ENCODE measurements at regions not wholly inside any gene's neighbourhood (a gene's known extent, or its start where the extent isn't known, plus 50 kb on each side); places are given as distances from the start of the nearest gene placed in this dataset.

DNA sequence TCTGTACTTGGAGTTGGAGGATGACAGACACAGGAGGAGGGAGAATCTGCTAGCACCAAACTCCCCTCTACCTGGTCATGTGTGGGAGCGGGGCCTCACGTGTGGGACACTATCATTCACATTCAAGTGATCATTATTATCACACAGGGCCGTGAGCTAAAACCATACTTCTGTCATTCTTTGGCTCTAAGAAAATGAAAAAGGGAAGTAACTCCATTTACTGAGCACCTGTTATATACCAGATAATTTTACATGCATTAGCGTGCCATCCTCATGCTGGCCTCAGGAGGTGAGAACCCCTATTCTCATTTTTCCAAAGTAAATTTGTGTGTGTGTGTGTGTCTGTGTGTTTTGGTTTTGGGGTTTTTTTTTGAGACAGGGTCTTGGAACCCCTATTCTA lies 150.1 kb downstream of the GLI2 start:
- no peak overlapping the region for H3K4me3 ChIP-seq (ENCODE audit: control insufficient read depth in 1 of 7, extremely low read depth in 1 of 7, insufficient read depth in 4 of 7, low read depth in 2 of 7, low read length in 6 of 7)
- peaks cover 0 to 12% (median 0%) of the 10 kb centered on the region in 4 experiments for H3K4me1 ChIP-seq (ENCODE audit: control extremely low read depth in 1 of 4, control insufficient read depth in 4 of 4, insufficient read depth in 4 of 4, low read length in 3 of 4)
- CTCF ChIA-PET, result no interaction called here
- peaks cover 0 to 8% (median 0%) of the 10 kb centered on the region in 5 experiments for H3K27me3 ChIP-seq (replicated peaks in 2 of 5; ENCODE audit: control insufficient read depth in 4 of 5, insufficient read depth in 5 of 5, low read length in 4 of 5)
- peak in 2 of 3 donors; percentile 3 to 4 for DNase-seq
- 80% methylated on average over 1 of the region's 4 CpGs for WGBS (ENCODE audit: insufficient coverage)
- H3K9me3 ChIP-seq (ENCODE audit: control extremely low read depth in 1 of 5, control insufficient read depth in 4 of 5, insufficient read depth in 2 of 5, low read depth in 1 of 5, low read length in 4 of 5), result no peaks in the 10 kb centered on the region
- H3K36me3 ChIP-seq (ENCODE audit: control insufficient read depth in 4 of 4, insufficient read depth in 4 of 4, low read length in 3 of 4), result no peaks in the 10 kb centered on the region
- POLR2A ChIA-PET, result no interaction called here
- no peak overlapping the region for H3K27ac ChIP-seq (ENCODE audit: insufficient read depth in 1 of 2, low read depth in 1 of 2, low read length in 2 of 2, poor library complexity in 1 of 2, severe bottlenecking in 2 of 2)

DNA sequence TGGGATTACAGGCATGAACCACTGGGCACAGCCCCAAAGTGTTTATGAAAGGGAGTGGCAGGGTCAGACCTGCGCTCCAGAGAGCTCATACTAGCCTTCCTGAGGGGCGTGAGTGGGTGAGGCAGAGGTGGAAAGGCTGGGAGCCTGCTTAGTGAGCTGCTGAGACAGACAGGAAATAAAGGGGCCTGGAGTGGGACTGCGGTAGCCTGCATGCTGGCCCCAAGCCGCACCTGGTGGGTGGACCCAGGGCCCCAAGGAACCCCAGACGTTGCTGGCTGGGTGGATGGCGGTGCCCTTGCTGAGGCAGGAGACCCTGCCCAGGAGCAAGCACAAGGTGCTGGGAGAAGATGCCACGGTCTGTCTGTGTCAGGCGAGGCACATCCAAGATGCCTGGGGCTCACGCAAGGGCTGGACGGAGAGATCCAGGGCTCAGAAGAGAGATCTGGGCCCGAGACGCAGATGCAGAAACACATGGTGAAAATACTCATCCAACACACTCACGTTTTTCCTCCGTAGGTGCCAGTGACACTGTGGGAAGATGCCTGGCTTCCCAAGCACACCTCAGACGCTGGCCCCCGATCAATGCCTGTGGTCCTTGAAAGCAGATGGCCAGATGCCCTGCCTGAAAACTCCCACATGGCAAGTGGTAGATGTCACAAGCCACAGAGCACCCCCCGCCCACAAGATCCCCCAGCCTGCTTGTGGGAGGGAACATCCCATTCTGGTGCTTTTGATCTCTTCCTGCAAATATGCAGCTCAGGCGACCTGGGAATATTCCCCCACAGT lies 151.1 kb downstream of the GLI2 start:
- Histone ChIP-seq H3K4me1 (ENCODE audit: control extremely low read depth in 1 of 4, control insufficient read depth in 4 of 4, insufficient read depth in 4 of 4, low read length in 3 of 4) (peaks cover 0 to 12% (median 0%) of the 10 kb centered on the region in 4 experiments), H3K27me3 (replicated peaks in 2 of 5; ENCODE audit: control insufficient read depth in 4 of 5, insufficient read depth in 5 of 5, low read length in 4 of 5) (peaks cover 0 to 5% (median 0%) of the 10 kb centered on the region in 5 experiments), H3K27ac (ENCODE audit: insufficient read depth in 1 of 2, low read depth in 1 of 2, low read length in 2 of 2, poor library complexity in 1 of 2, severe bottlenecking in 2 of 2) (no peak overlapping the region), H3K4me3 (ENCODE audit: control insufficient read depth in 1 of 7, extremely low read depth in 1 of 7, insufficient read depth in 4 of 7, low read depth in 2 of 7, low read length in 6 of 7) (no peak overlapping the region), H3K9me3 (ENCODE audit: control extremely low read depth in 1 of 5, control insufficient read depth in 4 of 5, insufficient read depth in 2 of 5, low read depth in 1 of 5, low read length in 4 of 5) (no peaks in the 10 kb centered on the region), H3K36me3 (ENCODE audit: control insufficient read depth in 4 of 4, insufficient read depth in 4 of 4, low read length in 3 of 4) (no peaks in the 10 kb centered on the region)
- ChIA-PET CTCF (no interaction called here), POLR2A (no interaction called here)
- WGBS (ENCODE audit: insufficient coverage), result 88% methylated on average over 17 of the region's 18 CpGs
- no peak for DNase-seq

DNA sequence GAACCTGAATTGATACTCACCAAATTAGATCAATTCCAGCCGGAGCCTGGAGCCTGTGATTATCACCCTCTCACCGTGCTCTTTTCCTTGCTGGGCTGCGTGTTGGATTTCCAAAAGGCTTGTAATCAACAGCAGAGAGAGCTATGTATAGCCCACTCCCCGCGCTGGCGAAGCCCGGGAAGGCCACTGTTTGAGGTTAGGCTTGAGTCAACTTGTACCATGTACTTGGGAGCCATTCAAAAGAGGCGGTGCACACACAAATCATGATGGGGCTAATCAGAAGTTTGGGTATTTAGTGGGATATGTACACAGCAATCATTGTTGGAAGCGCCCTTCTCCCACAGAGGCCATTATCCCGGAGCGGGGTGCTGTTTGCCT lies 151.6 kb downstream of the GLI2 start:
- WGBS (ENCODE audit: insufficient coverage), result 98% methylated on average over 11 of the region's 11 CpGs
- Histone ChIP-seq H3K9me3 (ENCODE audit: control extremely low read depth in 1 of 5, control insufficient read depth in 4 of 5, insufficient read depth in 2 of 5, low read depth in 1 of 5, low read length in 4 of 5) (no peaks in the 10 kb centered on the region), H3K4me3 (ENCODE audit: control insufficient read depth in 1 of 7, extremely low read depth in 1 of 7, insufficient read depth in 4 of 7, low read depth in 2 of 7, low read length in 6 of 7) (no peak overlapping the region), H3K27ac (ENCODE audit: insufficient read depth in 1 of 2, low read depth in 1 of 2, low read length in 2 of 2, poor library complexity in 1 of 2, severe bottlenecking in 2 of 2) (no peak overlapping the region), H3K4me1 (ENCODE audit: control extremely low read depth in 1 of 4, control insufficient read depth in 4 of 4, insufficient read depth in 4 of 4, low read length in 3 of 4) (peaks cover 0 to 12% (median 0%) of the 10 kb centered on the region in 4 experiments), H3K27me3 (replicated peaks in 2 of 5; ENCODE audit: control insufficient read depth in 4 of 5, insufficient read depth in 5 of 5, low read length in 4 of 5) (peaks cover 0 to 3% (median 0%) of the 10 kb centered on the region in 5 experiments), H3K36me3 (ENCODE audit: control insufficient read depth in 4 of 4, insufficient read depth in 4 of 4, low read length in 3 of 4) (no peaks in the 10 kb centered on the region)
- CTCF ChIA-PET, result no interaction called here
- no peak for DNase-seq
- POLR2A ChIA-PET, result no interaction called here

DNA sequence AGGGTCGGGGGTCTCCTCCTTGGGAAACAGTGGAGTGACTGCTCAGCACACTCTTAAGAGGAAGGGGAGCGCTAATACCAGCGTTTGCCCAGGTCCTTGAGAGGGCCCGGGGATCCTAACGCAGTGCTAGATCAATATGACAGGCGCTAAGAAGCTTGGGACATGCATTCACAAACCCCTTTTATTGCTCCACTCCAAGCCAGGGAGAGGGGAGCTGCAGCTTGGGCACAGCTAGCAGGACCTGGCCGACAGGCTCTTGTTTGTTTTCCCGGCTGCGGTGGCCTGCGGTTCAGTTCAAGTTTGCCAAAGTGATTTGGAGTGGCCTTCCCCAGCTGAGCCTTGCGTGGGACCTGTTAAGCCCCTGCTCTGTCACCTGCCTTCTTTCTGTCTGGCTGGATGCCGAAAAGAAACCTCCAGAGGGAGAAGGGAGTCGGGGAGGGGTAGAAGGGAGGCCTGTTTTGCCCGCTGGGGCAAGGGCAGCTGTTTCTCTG lies 152.1 kb downstream of the GLI2 start:
- Histone ChIP-seq H3K4me1 (ENCODE audit: control extremely low read depth in 1 of 4, control insufficient read depth in 4 of 4, insufficient read depth in 4 of 4, low read length in 3 of 4) (peaks cover 0 to 12% (median 0%) of the 10 kb centered on the region in 4 experiments), H3K27me3 (replicated peaks in 2 of 5; ENCODE audit: control insufficient read depth in 4 of 5, insufficient read depth in 5 of 5, low read length in 4 of 5) (no peaks in the 10 kb centered on the region), H3K36me3 (ENCODE audit: control insufficient read depth in 4 of 4, insufficient read depth in 4 of 4, low read length in 3 of 4) (no peaks in the 10 kb centered on the region), H3K27ac (ENCODE audit: insufficient read depth in 1 of 2, low read depth in 1 of 2, low read length in 2 of 2, poor library complexity in 1 of 2, severe bottlenecking in 2 of 2) (no peak overlapping the region), H3K9me3 (ENCODE audit: control extremely low read depth in 1 of 5, control insufficient read depth in 4 of 5, insufficient read depth in 2 of 5, low read depth in 1 of 5, low read length in 4 of 5) (no peaks in the 10 kb centered on the region), H3K4me3 (ENCODE audit: control insufficient read depth in 1 of 7, extremely low read depth in 1 of 7, insufficient read depth in 4 of 7, low read depth in 2 of 7, low read length in 6 of 7) (no peak overlapping the region)
- CTCF ChIA-PET, result no interaction called here
- DNase-seq, result no peak
- POLR2A ChIA-PET, result no interaction called here
- WGBS (ENCODE audit: insufficient coverage), result 100% methylated on average over 10 of the region's 14 CpGs

DNA sequence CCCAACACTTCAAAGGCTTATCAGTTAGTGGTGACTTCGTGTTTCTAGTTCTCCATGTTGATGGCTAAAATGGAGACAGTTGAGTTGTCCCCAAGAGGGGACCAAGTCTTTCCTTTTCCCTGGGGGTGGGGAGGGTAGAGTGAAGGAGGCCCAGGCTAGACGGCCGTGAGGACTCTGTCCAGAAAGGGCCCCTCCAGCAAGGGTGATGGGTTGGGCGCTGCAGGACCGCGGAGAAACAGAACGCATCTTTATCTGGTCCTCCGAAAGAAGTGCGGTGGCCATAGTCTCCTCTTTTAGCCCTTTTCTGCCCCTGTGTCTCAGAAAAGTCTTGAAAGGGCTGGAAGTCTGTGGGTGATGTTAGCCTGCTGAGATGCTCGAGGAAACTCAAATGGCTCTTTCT lies 153.2 kb downstream of the GLI2 start:
- H3K9me3 ChIP-seq (ENCODE audit: control extremely low read depth in 1 of 5, control insufficient read depth in 4 of 5, insufficient read depth in 2 of 5, low read depth in 1 of 5, low read length in 4 of 5), result no peaks in the 10 kb centered on the region
- no peak overlapping the region for H3K4me3 ChIP-seq (ENCODE audit: control insufficient read depth in 1 of 7, extremely low read depth in 1 of 7, insufficient read depth in 4 of 7, low read depth in 2 of 7, low read length in 6 of 7)
- H3K27ac ChIP-seq (ENCODE audit: insufficient read depth in 1 of 2, low read depth in 1 of 2, low read length in 2 of 2, poor library complexity in 1 of 2, severe bottlenecking in 2 of 2), result no peak overlapping the region
- peaks cover 0 to 12% (median 0%) of the 10 kb centered on the region in 4 experiments for H3K4me1 ChIP-seq (ENCODE audit: control extremely low read depth in 1 of 4, control insufficient read depth in 4 of 4, insufficient read depth in 4 of 4, low read length in 3 of 4)
- WGBS (ENCODE audit: insufficient coverage), result 97% methylated on average over 9 of the region's 10 CpGs
- no peak for DNase-seq
- H3K27me3 ChIP-seq (replicated peaks in 2 of 5; ENCODE audit: control insufficient read depth in 4 of 5, insufficient read depth in 5 of 5, low read length in 4 of 5), result no peaks in the 10 kb centered on the region
- CTCF ChIA-PET, result no interaction called here
- POLR2A ChIA-PET, result no interaction called here
- H3K36me3 ChIP-seq (ENCODE audit: control insufficient read depth in 4 of 4, insufficient read depth in 4 of 4, low read length in 3 of 4), result no peaks in the 10 kb centered on the region

DNA sequence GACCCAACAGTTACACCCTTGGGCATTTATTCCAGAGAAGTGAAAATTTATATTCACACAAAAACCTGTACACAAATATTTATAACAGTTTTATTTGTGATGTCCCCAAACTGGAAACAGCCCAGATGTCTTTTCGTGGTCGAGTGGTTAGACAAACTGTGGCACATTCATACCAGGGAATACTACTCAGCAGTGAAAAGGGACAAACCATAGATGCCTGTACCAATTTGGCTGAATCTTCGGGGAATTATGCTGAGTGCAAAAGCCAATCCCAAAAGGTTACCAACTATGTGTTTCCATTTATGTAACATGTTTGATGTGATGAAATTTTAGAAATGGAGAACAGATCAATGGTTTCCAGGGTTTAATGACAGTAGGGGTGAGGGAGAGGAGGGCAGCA lies 154.3 kb downstream of the GLI2 start:
- H3K36me3 ChIP-seq (ENCODE audit: control insufficient read depth in 4 of 4, insufficient read depth in 4 of 4, low read length in 3 of 4), result no peaks in the 10 kb centered on the region
- ChIA-PET CTCF (no interaction called here), POLR2A (no interaction called here)
- H3K27me3 ChIP-seq (replicated peaks in 2 of 5; ENCODE audit: control insufficient read depth in 4 of 5, insufficient read depth in 5 of 5, low read length in 4 of 5), result no peaks in the 10 kb centered on the region
- peaks cover 0 to 12% (median 0%) of the 10 kb centered on the region in 4 experiments for H3K4me1 ChIP-seq (ENCODE audit: control extremely low read depth in 1 of 4, control insufficient read depth in 4 of 4, insufficient read depth in 4 of 4, low read length in 3 of 4)
- 100% methylated on average over 2 of the region's 3 CpGs for WGBS (ENCODE audit: insufficient coverage)
- H3K9me3 ChIP-seq (ENCODE audit: control extremely low read depth in 1 of 5, control insufficient read depth in 4 of 5, insufficient read depth in 2 of 5, low read depth in 1 of 5, low read length in 4 of 5), result no peaks in the 10 kb centered on the region
- no peak for DNase-seq
- no peak overlapping the region for H3K4me3 ChIP-seq (ENCODE audit: control insufficient read depth in 1 of 7, extremely low read depth in 1 of 7, insufficient read depth in 4 of 7, low read depth in 2 of 7, low read length in 6 of 7)
- H3K27ac ChIP-seq (ENCODE audit: insufficient read depth in 1 of 2, low read depth in 1 of 2, low read length in 2 of 2, poor library complexity in 1 of 2, severe bottlenecking in 2 of 2), result no peak overlapping the region

DNA sequence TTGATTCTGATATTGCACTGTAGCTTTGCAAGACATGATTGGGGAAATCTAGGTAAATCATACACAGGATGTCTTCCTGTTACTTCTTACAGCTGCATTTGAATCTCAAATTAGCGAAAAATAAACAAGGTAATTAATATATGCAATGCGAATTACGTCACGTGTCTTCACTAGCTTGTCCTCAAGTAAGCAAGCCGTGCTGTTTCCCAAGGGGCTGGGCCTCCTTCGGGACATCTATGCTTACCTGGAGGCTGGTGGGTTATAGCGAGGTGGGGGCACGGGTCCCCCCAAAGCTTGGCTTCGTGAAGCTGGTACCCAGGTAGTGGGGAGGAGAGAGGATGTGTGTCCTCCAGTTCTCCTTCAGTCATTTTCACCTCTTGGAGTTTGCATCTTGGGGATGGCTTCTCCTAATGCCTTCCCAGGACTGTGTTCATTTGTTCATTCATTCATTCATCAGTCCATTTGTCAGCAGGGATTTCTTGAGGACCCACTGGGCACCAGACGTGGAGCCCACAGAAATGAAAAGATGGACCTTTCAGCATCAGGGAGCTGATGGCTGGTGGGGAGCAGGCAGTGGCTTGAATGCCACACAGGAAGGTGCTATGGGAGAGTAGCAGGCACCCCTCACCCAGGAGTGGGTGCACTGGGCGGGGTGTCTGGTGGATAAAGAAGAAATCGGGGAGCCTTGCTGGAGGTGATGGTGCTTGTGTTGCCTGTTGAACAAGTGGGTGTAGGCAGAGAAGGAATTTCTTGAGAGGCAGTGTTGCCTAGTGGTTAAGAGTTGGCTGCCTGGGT lies 155.1 kb downstream of the GLI2 start:
- no peak overlapping the region for H3K4me3 ChIP-seq (ENCODE audit: control insufficient read depth in 1 of 7, extremely low read depth in 1 of 7, insufficient read depth in 4 of 7, low read depth in 2 of 7, low read length in 6 of 7)
- ChIA-PET CTCF (no interaction called here), POLR2A (no interaction called here)
- 100% methylated on average over 8 of the region's 12 CpGs for WGBS (ENCODE audit: insufficient coverage)
- H3K27me3 ChIP-seq (replicated peaks in 2 of 5; ENCODE audit: control insufficient read depth in 4 of 5, insufficient read depth in 5 of 5, low read length in 4 of 5), result no peaks in the 10 kb centered on the region
- H3K36me3 ChIP-seq (ENCODE audit: control insufficient read depth in 4 of 4, insufficient read depth in 4 of 4, low read length in 3 of 4), result no peaks in the 10 kb centered on the region
- H3K4me1 ChIP-seq (ENCODE audit: control extremely low read depth in 1 of 4, control insufficient read depth in 4 of 4, insufficient read depth in 4 of 4, low read length in 3 of 4), result peaks cover 0 to 10% (median 0%) of the 10 kb centered on the region in 4 experiments
- H3K9me3 ChIP-seq (ENCODE audit: control extremely low read depth in 1 of 5, control insufficient read depth in 4 of 5, insufficient read depth in 2 of 5, low read depth in 1 of 5, low read length in 4 of 5), result no peaks in the 10 kb centered on the region
- H3K27ac ChIP-seq (ENCODE audit: insufficient read depth in 1 of 2, low read depth in 1 of 2, low read length in 2 of 2, poor library complexity in 1 of 2, severe bottlenecking in 2 of 2), result no peak overlapping the region
- DNase-seq, result no peak
